ENCODE measurements at regions not wholly inside any gene's neighbourhood (a gene's known extent, or its start where the extent isn't known, plus 50 kb on each side); places are given as distances from the start of the nearest gene placed in this dataset.

- intact Hi-C loops (cut with micrococcal nuclease; ENCODE audit: unreplicated experiment) (no loop called here), in situ Hi-C loops (cut with HindIII; ENCODE audit: low pct_unique_long_range_greater_than_20kb, low sequenced_read_pairs) (no loop called here)
- TF ChIP-seq CTCF (IDR thresholded peaks at IDR 0.05) (no peak), POLR2AphosphoS5 (IDR thresholded peaks at IDR 0.05; ENCODE audit: low read depth, low read length) (no peak)
- Histone ChIP-seq H3K4me3 (ENCODE audit: low read depth in 2 of 2, low read length in 2 of 2) (no peak overlapping the region), H3K36me3 (ENCODE audit: control insufficient read depth, insufficient read depth, low read length) (no peaks in the 10 kb centered on the region), H3K27me3 (ENCODE audit: control insufficient read depth, insufficient read depth, low read length) (0 out of 2 replicates have a peak, but pooled peaks cover 2% of the 10 kb centered on the region), H3K9me3 (ENCODE audit: control insufficient read depth, insufficient read depth, low read depth, low read length) (no peaks in the 10 kb centered on the region), H3K27ac (ENCODE audit: low read length) (no peak overlapping the region), H3K4me1 (ENCODE audit: control insufficient read depth, insufficient read depth, low read length) (no peaks in the 10 kb centered on the region)
- no peak for ATAC-seq
- ChIA-PET CTCF (no interaction called here), POLR2A (no interaction called here)
- no TSS peak for BruUV-seq (replicated peaks)
- DNase-seq (ENCODE audit: low read depth, low spot score): no peak
These were observed 317.4 kb downstream of the KIF20B start for GRCh38 chr10:90018819-90019218.

GRCh38 chr10:90020506-90020905 is 319.1 kb downstream of the KIF20B start:
- Histone ChIP-seq H3K27me3 (ENCODE audit: control insufficient read depth, insufficient read depth, low read length) (0 out of 2 replicates have a peak, but pooled peaks cover 2% of the 10 kb centered on the region), H3K27ac (ENCODE audit: low read length) (no peak overlapping the region), H3K4me1 (ENCODE audit: control insufficient read depth, insufficient read depth, low read length) (no peaks in the 10 kb centered on the region), H3K4me3 (ENCODE audit: low read depth in 2 of 2, low read length in 2 of 2) (no peak overlapping the region), H3K9me3 (ENCODE audit: control insufficient read depth, insufficient read depth, low read depth, low read length) (no peaks in the 10 kb centered on the region), H3K36me3 (ENCODE audit: control insufficient read depth, insufficient read depth, low read length) (no peaks in the 10 kb centered on the region)
- no peak for ATAC-seq
- CTCF ChIA-PET: no interaction called here
- intact Hi-C loops (cut with micrococcal nuclease; ENCODE audit: unreplicated experiment): no loop called here
- BruUV-seq (replicated peaks): no TSS peak
- POLR2A ChIA-PET: no interaction called here
- TF ChIP-seq CTCF (IDR thresholded peaks at IDR 0.05): no peak
- no peak for TF ChIP-seq TCF7L2 (IDR thresholded peaks at IDR 0.05; ENCODE audit: low read depth, low read length)
- TF ChIP-seq POLR2AphosphoS5 (IDR thresholded peaks at IDR 0.05; ENCODE audit: low read depth, low read length): no peak
- no peak for TF ChIP-seq REST (IDR thresholded peaks at IDR 0.05; ENCODE audit: insufficient read depth in 1 of 2, low read depth in 2 of 2, low read length in 1 of 2)
- no peak for TF ChIP-seq SIN3A (IDR thresholded peaks at IDR 0.05; ENCODE audit: borderline replicate concordance, insufficient read depth, low read depth, low read length)
- in situ Hi-C loops (cut with HindIII; ENCODE audit: low pct_unique_long_range_greater_than_20kb, low sequenced_read_pairs): no loop called here
- no peak for DNase-seq (ENCODE audit: low read depth, low spot score)

DNA sequence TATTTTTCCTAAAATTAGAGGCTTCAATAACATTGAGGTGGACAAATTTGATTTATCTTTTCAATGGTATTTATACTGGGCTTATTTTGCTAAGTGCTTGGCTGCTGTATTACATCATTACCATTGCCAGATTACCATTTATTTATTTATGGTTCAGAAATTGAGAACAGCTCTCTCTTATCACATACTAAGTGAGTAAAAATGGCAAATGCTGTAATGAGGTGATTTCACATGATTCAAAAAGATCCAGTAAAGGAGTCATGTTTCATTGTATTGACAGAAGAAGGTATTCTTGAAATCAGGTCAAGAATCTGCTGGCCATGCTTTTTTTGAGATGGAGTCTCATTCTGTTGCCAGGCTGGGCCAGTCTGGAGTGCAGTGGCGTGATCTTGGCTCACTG is 322.6 kb downstream of the KIF20B start:
- Histone ChIP-seq H3K4me1 (ENCODE audit: control insufficient read depth, insufficient read depth, low read length) (no peaks in the 10 kb centered on the region), H3K36me3 (ENCODE audit: control insufficient read depth, insufficient read depth, low read length) (no peaks in the 10 kb centered on the region), H3K27ac (ENCODE audit: low read length) (no peak overlapping the region), H3K9me3 (ENCODE audit: control insufficient read depth, insufficient read depth, low read depth, low read length) (no peaks in the 10 kb centered on the region), H3K4me3 (ENCODE audit: low read depth in 2 of 2, low read length in 2 of 2) (no peak overlapping the region), H3K27me3 (ENCODE audit: control insufficient read depth, insufficient read depth, low read length) (no peaks in the 10 kb centered on the region)
- no peak for TF ChIP-seq POLR2AphosphoS5 (IDR thresholded peaks at IDR 0.05; ENCODE audit: low read depth, low read length)
- no peak for TF ChIP-seq CTCF (IDR thresholded peaks at IDR 0.05)
- TF ChIP-seq REST (IDR thresholded peaks at IDR 0.05; ENCODE audit: insufficient read depth in 1 of 2, low read depth in 2 of 2, low read length in 1 of 2): no peak
- TF ChIP-seq SIN3A (IDR thresholded peaks at IDR 0.05; ENCODE audit: borderline replicate concordance, insufficient read depth, low read depth, low read length): no peak
- no peak for TF ChIP-seq TCF7L2 (IDR thresholded peaks at IDR 0.05; ENCODE audit: low read depth, low read length)
- ATAC-seq (no peak), DNase-seq (ENCODE audit: low read depth, low spot score) (no peak)
- POLR2A ChIA-PET: no interaction called here
- intact Hi-C loops (cut with micrococcal nuclease; ENCODE audit: unreplicated experiment) (no loop called here), in situ Hi-C loops (cut with HindIII; ENCODE audit: low pct_unique_long_range_greater_than_20kb, low sequenced_read_pairs) (no loop called here)
- CTCF ChIA-PET: no interaction called here
- no TSS peak for BruUV-seq (replicated peaks)

Data from Panc1 (cell line).